ENCODE measurements at regions not wholly inside any gene's neighbourhood (a gene's known extent, or its start where the extent isn't known, plus 50 kb on each side); places are given as distances from the start of the nearest gene placed in this dataset.

- Histone ChIP-seq H3K4me3 (no peak overlapping the region), H3K36me3 (no peaks in the 10 kb centered on the region), H3K9ac (no peak overlapping the region), H3K4me1 (no peaks in the 10 kb centered on the region), H4K20me1 (ENCODE audit: low read depth) (no peaks in the 10 kb centered on the region), H3K27ac (no peak overlapping the region), H2AFZ (replicated peaks) (peak overlapping the region; percentile 34), H3K9me3 (ENCODE audit: low read depth) (peaks cover 4% of the 10 kb centered on the region), H3K27me3 (no peaks in the 10 kb centered on the region), H3K79me2 (ENCODE audit: low read depth) (no peaks in the 10 kb centered on the region), H3F3A (ENCODE audit: low read depth) (no peaks in the 10 kb centered on the region), H3K4me2 (no peak overlapping the region)
- TF ChIP-seq EZH2 (IDR thresholded peaks at IDR 0.05) (no peak), EZH2phosphoT487 (IDR thresholded peaks at IDR 0.05) (no peak), CTCF (IDR thresholded peaks at IDR 0.05) (no peak)
- Mint-ChIP-seq H3K27me3 (ENCODE audit: insufficient read depth, low read depth) (peaks cover 4% of the 10 kb centered on the region), H3K36me3 (peaks cover 2% of the 10 kb centered on the region), H3K4me1 (peaks cover 2% of the 10 kb centered on the region), H3K27ac (no peak overlapping the region), H3K9me3 (peaks cover 12% of the 10 kb centered on the region), H3K4me3 (no peak overlapping the region)
- no peak for DNase-seq (ENCODE audit: low spot score)
Measured at GRCh38 chr18:32582455-32582854, 111.8 kb upstream of the GAREM1 start.

GRCh38 chr18:32577561-32577960, 106.9 kb upstream of the GAREM1 start:
- Mint-ChIP-seq H3K27ac (no peak overlapping the region), H3K4me1 (peaks cover 5% of the 10 kb centered on the region), H3K9me3 (peaks cover 9% of the 10 kb centered on the region), H3K4me3 (no peak overlapping the region), H3K27me3 (ENCODE audit: insufficient read depth, low read depth) (peaks cover 4% of the 10 kb centered on the region), H3K36me3 (peaks cover 2% of the 10 kb centered on the region)
- H3K9ac ChIP-seq = no peak overlapping the region
- H3F3A ChIP-seq (ENCODE audit: low read depth) = peaks cover 8% of the 10 kb centered on the region
- no peaks in the 10 kb centered on the region for H3K27me3 ChIP-seq
- TF ChIP-seq CTCF (IDR thresholded peaks at IDR 0.05) (no peak), EZH2phosphoT487 (IDR thresholded peaks at IDR 0.05) (no peak), EZH2 (IDR thresholded peaks at IDR 0.05) (no peak)
- no peak overlapping the region for H3K4me2 ChIP-seq
- H3K79me2 ChIP-seq (ENCODE audit: low read depth) = no peaks in the 10 kb centered on the region
- H3K36me3 ChIP-seq = no peaks in the 10 kb centered on the region
- peaks cover 4% of the 10 kb centered on the region for H3K9me3 ChIP-seq (ENCODE audit: low read depth)
- H3K27ac ChIP-seq = no peak overlapping the region
- H2AFZ ChIP-seq (replicated peaks) = no peak overlapping the region
- H3K4me3 ChIP-seq = no peak overlapping the region
- DNase-seq (ENCODE audit: low spot score) = no peak
- H3K4me1 ChIP-seq = peaks cover 17% of the 10 kb centered on the region
- H4K20me1 ChIP-seq (ENCODE audit: low read depth) = no peaks in the 10 kb centered on the region

GRCh38 chr18:32576296-32576916, 105.7 kb upstream of the GAREM1 start:
- peaks cover 9% of the 10 kb centered on the region for H3K9me3 Mint-ChIP-seq
- H3K36me3 Mint-ChIP-seq = peaks cover 2% of the 10 kb centered on the region
- peaks cover 8% of the 10 kb centered on the region for H3F3A ChIP-seq (ENCODE audit: low read depth)
- H3K79me2 ChIP-seq (ENCODE audit: low read depth) = no peaks in the 10 kb centered on the region
- peaks cover 5% of the 10 kb centered on the region for H3K4me1 Mint-ChIP-seq
- H3K9ac ChIP-seq = no peak overlapping the region
- peak overlapping the region; percentile 53 for H3K4me2 ChIP-seq
- H3K27ac Mint-ChIP-seq = no peak overlapping the region
- TF ChIP-seq CTCF (IDR thresholded peaks at IDR 0.05) = peak; percentile 74
- no peak for TF ChIP-seq EZH2 (IDR thresholded peaks at IDR 0.05)
- H3K9me3 ChIP-seq (ENCODE audit: low read depth) = peaks cover 4% of the 10 kb centered on the region
- peaks cover 17% of the 10 kb centered on the region for H3K4me1 ChIP-seq
- no peak overlapping the region for H3K4me3 Mint-ChIP-seq
- no peaks in the 10 kb centered on the region for H3K36me3 ChIP-seq
- H3K4me3 ChIP-seq = no peak overlapping the region
- peak; percentile 80 for DNase-seq (ENCODE audit: low spot score)
- peaks cover 4% of the 10 kb centered on the region for H3K27me3 Mint-ChIP-seq (ENCODE audit: insufficient read depth, low read depth)
- H2AFZ ChIP-seq (replicated peaks) = no peak overlapping the region
- H3K27ac ChIP-seq = peak overlapping the region; percentile 29
- no peaks in the 10 kb centered on the region for H3K27me3 ChIP-seq
- no peaks in the 10 kb centered on the region for H4K20me1 ChIP-seq (ENCODE audit: low read depth)

Data from neural progenitor cell (in vitro differentiated cells).